ENCODE measurements at regions not wholly inside any gene's neighbourhood (a gene's known extent, or its start where the extent isn't known, plus 50 kb on each side); places are given as distances from the start of the nearest gene placed in this dataset.

DNA sequence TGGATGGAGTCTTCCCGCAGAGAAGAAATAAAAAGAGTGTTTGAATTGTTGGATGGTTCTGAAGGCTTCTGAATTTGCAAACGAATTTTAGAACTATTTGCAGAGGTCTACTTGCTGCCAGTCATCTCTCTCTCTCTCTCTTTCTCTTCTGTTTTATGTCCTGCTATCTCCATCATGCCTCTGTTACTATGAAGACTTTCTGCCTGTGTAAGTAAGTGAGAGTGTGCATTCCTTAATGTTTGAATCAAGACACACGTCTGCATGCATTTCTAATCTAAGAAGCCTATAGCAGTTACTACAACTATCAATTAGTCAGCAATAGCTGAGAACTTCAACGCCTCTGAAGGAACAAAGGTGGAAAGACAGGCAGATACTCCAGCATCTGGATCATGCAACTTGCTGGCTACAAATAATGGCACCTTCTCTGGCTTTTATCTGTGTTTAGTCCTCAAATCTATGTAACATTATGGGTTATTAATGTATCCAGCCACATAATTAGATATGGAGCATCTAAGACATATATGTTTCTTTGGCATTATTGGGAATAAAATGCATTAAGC lies 191.5 kb upstream of the BLID start:
- TF ChIP-seq, protein P1, sequence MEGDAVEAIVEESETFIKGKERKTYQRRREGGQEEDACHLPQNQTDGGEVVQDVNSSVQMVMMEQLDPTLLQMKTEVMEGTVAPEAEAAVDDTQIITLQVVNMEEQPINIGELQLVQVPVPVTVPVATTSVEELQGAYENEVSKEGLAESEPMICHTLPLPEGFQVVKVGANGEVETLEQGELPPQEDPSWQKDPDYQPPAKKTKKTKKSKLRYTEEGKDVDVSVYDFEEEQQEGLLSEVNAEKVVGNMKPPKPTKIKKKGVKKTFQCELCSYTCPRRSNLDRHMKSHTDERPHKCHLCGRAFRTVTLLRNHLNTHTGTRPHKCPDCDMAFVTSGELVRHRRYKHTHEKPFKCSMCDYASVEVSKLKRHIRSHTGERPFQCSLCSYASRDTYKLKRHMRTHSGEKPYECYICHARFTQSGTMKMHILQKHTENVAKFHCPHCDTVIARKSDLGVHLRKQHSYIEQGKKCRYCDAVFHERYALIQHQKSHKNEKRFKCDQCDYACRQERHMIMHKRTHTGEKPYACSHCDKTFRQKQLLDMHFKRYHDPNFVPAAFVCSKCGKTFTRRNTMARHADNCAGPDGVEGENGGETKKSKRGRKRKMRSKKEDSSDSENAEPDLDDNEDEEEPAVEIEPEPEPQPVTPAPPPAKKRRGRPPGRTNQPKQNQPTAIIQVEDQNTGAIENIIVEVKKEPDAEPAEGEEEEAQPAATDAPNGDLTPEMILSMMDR (IDR thresholded peaks at IDR 0.05; ENCODE audit: insufficient read depth, low read depth, low read length) = no peak
- no peak for TF ChIP-seq EZH2 (IDR thresholded peaks at IDR 0.05; ENCODE audit: insufficient read depth, low read length)

All from astrocyte (in vitro differentiated cells and primary cell).